ENCODE measurements at regions not wholly inside any gene's neighbourhood (a gene's known extent, or its start where the extent isn't known, plus 50 kb on each side); places are given as distances from the start of the nearest gene placed in this dataset.

- DNase-seq (ENCODE audit: low read depth), result no peak
- H3K4me3 ChIP-seq (ENCODE audit: control insufficient read depth, low read depth, low read length), result no peak overlapping the region
- TF ChIP-seq CTCF (conservative IDR thresholded peaks at IDR 0.05; ENCODE audit: control insufficient read depth, insufficient read depth, low read depth, low read length), result no peak
Observed at GRCh38 chr14:101500681-101501080, 60.6 kb upstream of the DIO3 start.

- H3K4me3 ChIP-seq (ENCODE audit: control insufficient read depth, low read depth, low read length), result no peak overlapping the region
- TF ChIP-seq CTCF (conservative IDR thresholded peaks at IDR 0.05; ENCODE audit: control insufficient read depth, insufficient read depth, low read depth, low read length), result no peak
- no peak for DNase-seq (ENCODE audit: low read depth)
Observed at GRCh38 chr14:101501341-101501740, 60.0 kb upstream of the DIO3 start.

- H3K4me3 ChIP-seq (ENCODE audit: control insufficient read depth, low read depth, low read length), result no peak overlapping the region
- no peak for TF ChIP-seq CTCF (conservative IDR thresholded peaks at IDR 0.05; ENCODE audit: control insufficient read depth, insufficient read depth, low read depth, low read length)
- no peak for DNase-seq (ENCODE audit: low read depth)
Observed at GRCh38 chr14:101501858-101502615, 59.3 kb upstream of the DIO3 start.

- no peak for DNase-seq (ENCODE audit: low read depth)
- no peak overlapping the region for H3K4me3 ChIP-seq (ENCODE audit: control insufficient read depth, low read depth, low read length)
- TF ChIP-seq CTCF (conservative IDR thresholded peaks at IDR 0.05; ENCODE audit: control insufficient read depth, insufficient read depth, low read depth, low read length), result no peak
Observed at GRCh38 chr14:101502761-101503392, 58.4 kb upstream of the DIO3 start.

GRCh38 chr14:101503431-101504095, 57.7 kb upstream of the DIO3 start:
- no peak for DNase-seq (ENCODE audit: low read depth)
- no peak overlapping the region for H3K4me3 ChIP-seq (ENCODE audit: control insufficient read depth, low read depth, low read length)
- no peak for TF ChIP-seq CTCF (conservative IDR thresholded peaks at IDR 0.05; ENCODE audit: control insufficient read depth, insufficient read depth, low read depth, low read length)

- H3K4me3 ChIP-seq (ENCODE audit: control insufficient read depth, low read depth, low read length), result no peak overlapping the region
- no peak for DNase-seq (ENCODE audit: low read depth)
- TF ChIP-seq CTCF (conservative IDR thresholded peaks at IDR 0.05; ENCODE audit: control insufficient read depth, insufficient read depth, low read depth, low read length), result no peak
Observed at GRCh38 chr14:101504096-101504948, 57.0 kb upstream of the DIO3 start.
